ENCODE measurements at regions not wholly inside any gene's neighbourhood (a gene's known extent, or its start where the extent isn't known, plus 50 kb on each side); places are given as distances from the start of the nearest gene placed in this dataset.
"Not testable (repeated sequence)": the region's sequence is repeated elsewhere in the genome, so short reads cannot be mapped to it uniquely, and the experiment has no call there.

- TF ChIP-seq, protein P1, sequence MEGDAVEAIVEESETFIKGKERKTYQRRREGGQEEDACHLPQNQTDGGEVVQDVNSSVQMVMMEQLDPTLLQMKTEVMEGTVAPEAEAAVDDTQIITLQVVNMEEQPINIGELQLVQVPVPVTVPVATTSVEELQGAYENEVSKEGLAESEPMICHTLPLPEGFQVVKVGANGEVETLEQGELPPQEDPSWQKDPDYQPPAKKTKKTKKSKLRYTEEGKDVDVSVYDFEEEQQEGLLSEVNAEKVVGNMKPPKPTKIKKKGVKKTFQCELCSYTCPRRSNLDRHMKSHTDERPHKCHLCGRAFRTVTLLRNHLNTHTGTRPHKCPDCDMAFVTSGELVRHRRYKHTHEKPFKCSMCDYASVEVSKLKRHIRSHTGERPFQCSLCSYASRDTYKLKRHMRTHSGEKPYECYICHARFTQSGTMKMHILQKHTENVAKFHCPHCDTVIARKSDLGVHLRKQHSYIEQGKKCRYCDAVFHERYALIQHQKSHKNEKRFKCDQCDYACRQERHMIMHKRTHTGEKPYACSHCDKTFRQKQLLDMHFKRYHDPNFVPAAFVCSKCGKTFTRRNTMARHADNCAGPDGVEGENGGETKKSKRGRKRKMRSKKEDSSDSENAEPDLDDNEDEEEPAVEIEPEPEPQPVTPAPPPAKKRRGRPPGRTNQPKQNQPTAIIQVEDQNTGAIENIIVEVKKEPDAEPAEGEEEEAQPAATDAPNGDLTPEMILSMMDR (IDR thresholded peaks at IDR 0.05) = not testable (repeated sequence)
- TF ChIP-seq EP300 (IDR thresholded peaks at IDR 0.05; ENCODE audit: low read depth); POLR2AphosphoS5 (IDR thresholded peaks at IDR 0.05): not testable (repeated sequence)
Measured at GRCh38 chr12:67488349-67488748, 160.2 kb upstream of the DYRK2 start.

Measured in transverse colon (tissue), 4 donors.